ENCODE measurements at regions not wholly inside any gene's neighbourhood (a gene's known extent, or its start where the extent isn't known, plus 50 kb on each side); places are given as distances from the start of the nearest gene placed in this dataset.

DNA sequence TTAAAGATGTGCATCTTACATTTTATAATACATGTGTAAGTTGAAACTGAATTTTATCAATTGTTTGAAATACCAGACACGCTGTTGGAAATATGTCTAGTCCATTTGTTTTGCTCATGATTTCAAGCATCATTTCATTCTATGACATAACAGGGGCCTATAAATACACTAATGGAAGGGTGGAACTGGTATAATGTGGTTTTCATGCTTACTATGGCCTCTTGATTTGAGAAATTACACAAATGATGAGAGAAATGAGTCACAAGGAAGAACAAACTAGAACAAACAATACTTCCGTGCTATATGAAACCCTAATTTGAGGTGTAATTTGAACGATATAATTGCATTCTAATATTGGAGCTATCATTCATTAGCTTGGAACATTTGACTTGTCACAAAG, 663.4 kb downstream of the SLC16A7 start:
- H3K4me2 ChIP-seq (ENCODE audit: low read length): no peak overlapping the region
- TF ChIP-seq, protein P1, sequence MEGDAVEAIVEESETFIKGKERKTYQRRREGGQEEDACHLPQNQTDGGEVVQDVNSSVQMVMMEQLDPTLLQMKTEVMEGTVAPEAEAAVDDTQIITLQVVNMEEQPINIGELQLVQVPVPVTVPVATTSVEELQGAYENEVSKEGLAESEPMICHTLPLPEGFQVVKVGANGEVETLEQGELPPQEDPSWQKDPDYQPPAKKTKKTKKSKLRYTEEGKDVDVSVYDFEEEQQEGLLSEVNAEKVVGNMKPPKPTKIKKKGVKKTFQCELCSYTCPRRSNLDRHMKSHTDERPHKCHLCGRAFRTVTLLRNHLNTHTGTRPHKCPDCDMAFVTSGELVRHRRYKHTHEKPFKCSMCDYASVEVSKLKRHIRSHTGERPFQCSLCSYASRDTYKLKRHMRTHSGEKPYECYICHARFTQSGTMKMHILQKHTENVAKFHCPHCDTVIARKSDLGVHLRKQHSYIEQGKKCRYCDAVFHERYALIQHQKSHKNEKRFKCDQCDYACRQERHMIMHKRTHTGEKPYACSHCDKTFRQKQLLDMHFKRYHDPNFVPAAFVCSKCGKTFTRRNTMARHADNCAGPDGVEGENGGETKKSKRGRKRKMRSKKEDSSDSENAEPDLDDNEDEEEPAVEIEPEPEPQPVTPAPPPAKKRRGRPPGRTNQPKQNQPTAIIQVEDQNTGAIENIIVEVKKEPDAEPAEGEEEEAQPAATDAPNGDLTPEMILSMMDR (IDR thresholded peaks at IDR 0.05; ENCODE audit: low read depth, low read length, poor library complexity, severe bottlenecking): no peak
- no peak for TF ChIP-seq EZH2phosphoT487 (IDR thresholded peaks at IDR 0.05; ENCODE audit: borderline replicate concordance, low read length)

DNA sequence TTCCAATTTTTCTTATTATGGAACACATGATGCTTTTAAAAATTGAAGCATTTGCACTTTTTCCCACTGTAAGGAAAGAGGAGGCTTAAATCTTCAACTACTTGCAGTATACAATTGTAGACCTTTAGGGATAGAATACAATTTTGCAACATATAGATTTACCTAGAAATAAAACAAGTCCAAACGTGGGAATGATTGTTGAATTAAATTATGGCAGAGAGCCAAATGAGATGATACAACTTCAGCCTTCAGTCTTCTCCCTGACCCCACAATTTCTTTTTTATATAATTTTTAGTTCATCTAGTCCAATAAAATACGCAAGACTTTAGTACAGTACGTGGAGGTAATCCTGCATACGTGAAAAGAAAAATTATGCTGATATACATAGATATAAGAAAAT, 666.5 kb downstream of the SLC16A7 start:
- Histone ChIP-seq H3F3A (ENCODE audit: control insufficient read depth, insufficient read depth) (no peaks in the 10 kb centered on the region), H3K9me3 (ENCODE audit: control insufficient read depth, insufficient read depth, low read length) (no peaks in the 10 kb centered on the region), H3K9me2 (replicated peaks; ENCODE audit: control insufficient read depth, low read length) (no peaks in the 10 kb centered on the region), H3K27me3 (ENCODE audit: control insufficient read depth, low read length) (no peaks in the 10 kb centered on the region), H3K36me3 (ENCODE audit: control insufficient read depth, low read length) (no peaks in the 10 kb centered on the region), H3K79me2 (ENCODE audit: control insufficient read depth, low read length) (no peaks in the 10 kb centered on the region), H3K4me1 (ENCODE audit: control insufficient read depth, low read length) (no peaks in the 10 kb centered on the region), H3K4me2 (ENCODE audit: low read length) (no peak overlapping the region), H4K20me1 (ENCODE audit: control insufficient read depth, insufficient read depth, low read depth, low read length) (no peaks in the 10 kb centered on the region), H3K4me3 (ENCODE audit: low read length) (no peak overlapping the region), H3K27ac (ENCODE audit: low read depth, low read length) (no peak overlapping the region)
- TF ChIP-seq, protein P1 (IDR thresholded peaks at IDR 0.05; ENCODE audit: low read depth, low read length, poor library complexity, severe bottlenecking): no peak
- no peak for TF ChIP-seq EZH2phosphoT487 (IDR thresholded peaks at IDR 0.05; ENCODE audit: borderline replicate concordance, low read length)

More for the DNA sequence above, 663.4 kb downstream of the SLC16A7 start:
- no peaks in the 10 kb centered on the region for H3K9me2 ChIP-seq (replicated peaks; ENCODE audit: control insufficient read depth, low read length)
- H3F3A ChIP-seq (ENCODE audit: control insufficient read depth, insufficient read depth): no peaks in the 10 kb centered on the region
- H4K20me1 ChIP-seq (ENCODE audit: control insufficient read depth, insufficient read depth, low read depth, low read length): no peaks in the 10 kb centered on the region
- H3K27me3 ChIP-seq (ENCODE audit: control insufficient read depth, low read length): no peaks in the 10 kb centered on the region
- no peak overlapping the region for H3K4me3 ChIP-seq (ENCODE audit: low read length)
- no peak overlapping the region for H3K27ac ChIP-seq (ENCODE audit: low read depth, low read length)
- no peaks in the 10 kb centered on the region for H3K79me2 ChIP-seq (ENCODE audit: control insufficient read depth, low read length)
- no peaks in the 10 kb centered on the region for H3K4me1 ChIP-seq (ENCODE audit: control insufficient read depth, low read length)
- no peaks in the 10 kb centered on the region for H3K9me3 ChIP-seq (ENCODE audit: control insufficient read depth, insufficient read depth, low read length)
- H3K36me3 ChIP-seq (ENCODE audit: control insufficient read depth, low read length): no peaks in the 10 kb centered on the region

DNA sequence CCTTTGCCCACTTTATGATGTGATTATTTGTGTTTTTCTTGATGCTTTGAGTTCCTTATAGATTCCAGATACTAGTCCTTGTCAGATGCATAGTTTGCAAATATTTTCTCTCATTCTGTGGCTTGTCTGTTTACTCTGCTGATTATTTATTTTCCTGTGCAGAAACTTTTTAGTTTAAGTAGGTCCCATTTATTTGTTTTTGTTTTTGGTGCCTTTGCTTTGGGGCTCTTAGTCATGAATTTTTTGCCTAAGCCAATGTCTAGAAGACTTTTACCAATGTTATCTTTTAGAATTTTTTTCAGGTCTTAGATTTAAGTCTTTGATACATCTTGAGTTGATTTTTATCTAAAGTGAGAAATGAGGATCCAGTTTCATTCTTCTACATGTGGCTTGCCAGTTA, 667.3 kb downstream of the SLC16A7 start:
- H3K9me2 ChIP-seq (replicated peaks; ENCODE audit: control insufficient read depth, low read length): no peaks in the 10 kb centered on the region
- H3K79me2 ChIP-seq (ENCODE audit: control insufficient read depth, low read length): no peaks in the 10 kb centered on the region
- no peak for TF ChIP-seq EZH2phosphoT487 (IDR thresholded peaks at IDR 0.05; ENCODE audit: borderline replicate concordance, low read length)
- TF ChIP-seq, protein P1 (IDR thresholded peaks at IDR 0.05; ENCODE audit: low read depth, low read length, poor library complexity, severe bottlenecking): no peak
- no peak overlapping the region for H3K27ac ChIP-seq (ENCODE audit: low read depth, low read length)
- H3K27me3 ChIP-seq (ENCODE audit: control insufficient read depth, low read length): no peaks in the 10 kb centered on the region
- no peak overlapping the region for H3K4me2 ChIP-seq (ENCODE audit: low read length)
- no peaks in the 10 kb centered on the region for H3F3A ChIP-seq (ENCODE audit: control insufficient read depth, insufficient read depth)
- no peaks in the 10 kb centered on the region for H3K36me3 ChIP-seq (ENCODE audit: control insufficient read depth, low read length)
- H3K4me1 ChIP-seq (ENCODE audit: control insufficient read depth, low read length): no peaks in the 10 kb centered on the region
- no peak overlapping the region for H3K4me3 ChIP-seq (ENCODE audit: low read length)
- H4K20me1 ChIP-seq (ENCODE audit: control insufficient read depth, insufficient read depth, low read depth, low read length): no peaks in the 10 kb centered on the region
- no peaks in the 10 kb centered on the region for H3K9me3 ChIP-seq (ENCODE audit: control insufficient read depth, insufficient read depth, low read length)

Measured in DOHH2 (cell line).